Mucosa of rectum (tissue), 2 donors: ENCODE measurements at regions not wholly inside any gene's neighbourhood (a gene's known extent, or its start where the extent isn't known, plus 50 kb on each side); places are given as distances from the start of the nearest gene placed in this dataset.

Source experiments
- H3K27ac ChIP-seq, 2 donors: one replicate each; pipeline ENCODE4 v1.7.0; 2013; ENCODE audit warnings: inconsistent platforms in 2 of 2, low read depth in 2 of 2, low read length in 2 of 2
- H3K27me3 ChIP-seq, 2 donors: one replicate each; pipeline ENCODE4 v1.7.0; 2013; ENCODE audit warnings: low read length in 2 of 2; ENCODE audit not compliant: control insufficient read depth in 2 of 2, insufficient read depth in 2 of 2
- H3K36me3 ChIP-seq, 2 donors: one replicate each; pipeline ENCODE4 v1.7.0; 2013; ENCODE audit warnings: low read length in 2 of 2; ENCODE audit not compliant: control insufficient read depth in 2 of 2, insufficient read depth in 2 of 2
- H3K4me1 ChIP-seq, 2 donors: one replicate each; pipeline ENCODE4 v1.7.0; 2013; ENCODE audit warnings: low read length in 2 of 2, mild to moderate bottlenecking in 1 of 2; ENCODE audit not compliant: control insufficient read depth in 2 of 2, insufficient read depth in 2 of 2
- H3K4me3 ChIP-seq, 2 donors: one replicate each; pipeline ENCODE4 v1.7.0; 2013; ENCODE audit warnings: low read length in 2 of 2
- H3K9ac ChIP-seq, 2 donors: one replicate each; pipeline ENCODE4 v1.7.0; 2013; ENCODE audit warnings: low read length in 2 of 2, low read depth in 1 of 2, mild to moderate bottlenecking in 1 of 2
- H3K9me3 ChIP-seq, 2 donors: one replicate each; pipeline ENCODE4 v1.7.0; 2013; ENCODE audit warnings: low read length in 2 of 2; ENCODE audit not compliant: control insufficient read depth in 2 of 2
- donor health status: healthy.
- donor health status: Normal muscosa, but diverticular disease.

DNA sequence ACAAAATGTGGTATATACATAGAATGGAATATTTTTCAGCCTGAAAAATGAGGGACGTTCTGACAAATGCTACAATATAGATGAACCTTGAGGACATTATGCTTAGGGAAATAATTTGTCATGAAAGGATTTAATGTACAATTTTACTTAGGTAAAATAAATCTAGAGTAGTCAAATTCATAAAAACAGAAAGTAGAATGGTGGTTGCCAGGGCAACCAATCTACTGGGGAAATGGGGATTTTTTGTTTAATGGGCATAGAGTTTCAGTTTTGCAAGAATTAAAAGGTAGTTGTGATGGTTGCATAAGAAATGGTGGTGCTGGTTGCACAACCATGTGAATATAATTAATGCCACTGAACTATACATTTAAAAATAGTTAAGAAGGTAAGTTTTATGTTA is 296.0 kb upstream of the SP4 start:
- no peak overlapping the region for H3K4me3 ChIP-seq
- peaks cover 0 to 3% of the 10 kb centered on the region in 2 donors for H3K9me3 ChIP-seq
- no peak overlapping the region for H3K9ac ChIP-seq
- no peaks in the 10 kb centered on the region for H3K27me3 ChIP-seq
- H3K27ac ChIP-seq = no peak overlapping the region
- no peaks in the 10 kb centered on the region for H3K4me1 ChIP-seq
- no peaks in the 10 kb centered on the region for H3K36me3 ChIP-seq

- Histone ChIP-seq H3K9ac (no peak overlapping the region), H3K27ac (no peak overlapping the region), H3K27me3 (no peaks in the 10 kb centered on the region), H3K36me3 (no peaks in the 10 kb centered on the region), H3K9me3 (peaks cover 0 to 3% of the 10 kb centered on the region in 2 donors), H3K4me1 (no peaks in the 10 kb centered on the region), H3K4me3 (no peak overlapping the region)
These were observed 293.3 kb upstream of the SP4 start for GRCh38 chr7:21134631-21135030.

- no peak overlapping the region for H3K9ac ChIP-seq
- peaks cover 0 to 2% of the 10 kb centered on the region in 2 donors for H3K4me1 ChIP-seq
- H3K4me3 ChIP-seq = no peak overlapping the region
- no peaks in the 10 kb centered on the region for H3K36me3 ChIP-seq
- H3K9me3 ChIP-seq = peaks cover 0 to 3% of the 10 kb centered on the region in 2 donors
- H3K27me3 ChIP-seq = no peaks in the 10 kb centered on the region
- H3K27ac ChIP-seq = no peak overlapping the region
These were observed 292.4 kb upstream of the SP4 start for GRCh38 chr7:21135437-21135836.

DNA sequence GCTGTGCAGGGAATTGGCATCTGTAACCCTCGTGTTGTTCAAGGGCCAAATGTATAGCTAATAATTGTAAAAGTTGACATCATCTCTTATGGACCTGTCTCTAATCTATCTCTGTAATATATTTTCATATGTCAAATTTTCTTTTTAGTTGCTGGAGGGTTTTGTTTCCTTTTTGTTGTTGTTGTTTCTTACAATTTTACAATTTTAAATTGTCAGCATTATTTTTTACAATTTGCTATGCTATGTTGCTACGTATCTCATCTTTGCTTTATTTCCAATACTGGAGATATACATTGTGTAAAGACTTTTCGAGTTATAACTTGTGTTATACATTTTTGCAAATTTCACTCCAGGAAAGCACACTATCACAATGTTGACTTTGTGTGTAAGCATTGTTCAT is 290.2 kb upstream of the SP4 start:
- Histone ChIP-seq H3K36me3 (no peaks in the 10 kb centered on the region), H3K9me3 (peaks cover 0 to 3% of the 10 kb centered on the region in 2 donors), H3K27ac (no peak overlapping the region), H3K4me3 (no peak overlapping the region), H3K27me3 (no peaks in the 10 kb centered on the region), H3K4me1 (peaks cover 0 to 3% of the 10 kb centered on the region in 2 donors), H3K9ac (no peak overlapping the region)

DNA sequence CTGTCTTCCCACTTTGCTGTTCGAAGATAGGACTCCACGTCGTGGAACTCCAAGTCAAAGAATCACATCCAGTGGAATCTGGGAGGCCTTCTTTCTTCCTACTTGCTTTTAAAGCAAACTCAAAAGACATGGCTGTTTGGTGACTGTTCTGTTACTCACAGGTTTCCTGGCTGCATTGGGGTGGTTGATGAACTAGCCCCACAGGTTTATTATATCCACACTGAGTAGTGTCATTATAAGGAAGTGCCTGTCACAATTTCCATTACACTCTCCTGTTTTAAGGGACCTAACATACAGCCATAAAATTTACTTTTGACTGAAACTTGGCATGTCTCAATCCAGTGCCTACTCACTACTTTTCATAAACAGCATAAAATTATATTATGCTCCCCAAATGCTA is 287.3 kb upstream of the SP4 start:
- no peaks in the 10 kb centered on the region for H3K27me3 ChIP-seq
- H3K9ac ChIP-seq = no peak overlapping the region
- H3K9me3 ChIP-seq = no peaks in the 10 kb centered on the region
- peak overlapping the region in 1 of 2 donors; percentile 17 for H3K27ac ChIP-seq
- no peaks in the 10 kb centered on the region for H3K36me3 ChIP-seq
- H3K4me1 ChIP-seq = peaks cover 0 to 3% of the 10 kb centered on the region in 2 donors
- no peak overlapping the region for H3K4me3 ChIP-seq

- H3K36me3 ChIP-seq = no peaks in the 10 kb centered on the region
- no peak overlapping the region for H3K4me3 ChIP-seq
These were observed 286.4 kb upstream of the SP4 start for GRCh38 chr7:21141476-21141875.

DNA sequence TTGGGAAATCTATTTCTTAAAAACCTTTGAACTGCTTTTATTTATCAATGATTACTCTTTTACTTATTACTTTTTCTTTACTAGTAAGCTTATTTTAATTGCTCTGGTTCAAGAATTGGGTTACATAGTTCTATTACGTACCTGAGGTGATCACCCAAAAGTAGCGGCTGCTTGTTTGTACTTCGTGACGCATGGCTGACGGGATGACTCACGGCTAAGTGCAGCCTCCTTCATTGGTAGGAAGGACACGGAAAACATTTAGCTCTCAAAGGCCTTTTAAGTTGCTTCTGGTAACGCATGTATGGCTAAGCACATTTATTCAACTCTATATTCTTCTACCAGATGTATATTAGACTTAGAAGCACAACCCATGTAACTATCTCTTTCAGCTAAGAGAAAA is 285.8 kb upstream of the SP4 start:
- H3K9me3 ChIP-seq = no peaks in the 10 kb centered on the region
- H3K4me1 ChIP-seq = peaks cover 0 to 3% of the 10 kb centered on the region in 2 donors
- no peak overlapping the region for H3K9ac ChIP-seq
- no peaks in the 10 kb centered on the region for H3K27me3 ChIP-seq
- H3K27ac ChIP-seq = no peak overlapping the region
- no peak overlapping the region for H3K4me3 ChIP-seq
- no peaks in the 10 kb centered on the region for H3K36me3 ChIP-seq

More at GRCh38 chr7:21141476-21141875, 286.4 kb upstream of the SP4 start:
- Histone ChIP-seq H3K4me1 (peaks cover 0 to 3% of the 10 kb centered on the region in 2 donors), H3K27ac (no peak overlapping the region), H3K9ac (no peak overlapping the region), H3K27me3 (no peaks in the 10 kb centered on the region), H3K9me3 (no peaks in the 10 kb centered on the region)

GRCh38 chr7:21146642-21147423 is 281.1 kb upstream of the SP4 start:
- no peak overlapping the region for H3K4me3 ChIP-seq
- H3K36me3 ChIP-seq = no peaks in the 10 kb centered on the region
- H3K4me1 ChIP-seq = no peaks in the 10 kb centered on the region
- H3K9me3 ChIP-seq = no peaks in the 10 kb centered on the region
- no peaks in the 10 kb centered on the region for H3K27me3 ChIP-seq
- no peak overlapping the region for H3K27ac ChIP-seq
- H3K9ac ChIP-seq = no peak overlapping the region

GRCh38 chr7:21149809-21150208 is 278.1 kb upstream of the SP4 start:
- no peaks in the 10 kb centered on the region for H3K27me3 ChIP-seq
- no peak overlapping the region for H3K4me3 ChIP-seq
- H3K9ac ChIP-seq = no peak overlapping the region
- no peak overlapping the region for H3K27ac ChIP-seq
- no peaks in the 10 kb centered on the region for H3K4me1 ChIP-seq
- no peaks in the 10 kb centered on the region for H3K9me3 ChIP-seq
- H3K36me3 ChIP-seq = no peaks in the 10 kb centered on the region

GRCh38 chr7:21154614-21155013 is 273.3 kb upstream of the SP4 start:
- Histone ChIP-seq H3K9ac (peak overlapping the region in 1 of 2 donors; percentile 14), H3K27ac (no peak overlapping the region), H3K27me3 (no peaks in the 10 kb centered on the region), H3K9me3 (no peaks in the 10 kb centered on the region), H3K4me1 (no peaks in the 10 kb centered on the region), H3K36me3 (no peaks in the 10 kb centered on the region), H3K4me3 (no peak overlapping the region)
